HG03060 (cell line): ENCODE measurements at regions not wholly inside any gene's neighbourhood (a gene's known extent, or its start where the extent isn't known, plus 50 kb on each side); places are given as distances from the start of the nearest gene placed in this dataset.
"Not testable (repeated sequence)": the region's sequence is repeated elsewhere in the genome, so short reads cannot be mapped to it uniquely, and the experiment has no call there.

Source experiments
- ATAC-seq: cut with Tn5 transposase; IDR thresholded peaks from one replicate; pipeline ENCODE4 v1.9.1; 2021; ENCODE audit warnings: low read depth, moderate number of reproducible peaks; ENCODE audit not compliant: unreplicated experiment

- ATAC-seq = no peak
Measured at GRCh38 chr14:43141636-43142191, 1365.4 kb downstream of the FSCB start.

GRCh38 chr14:43140453-43140852, 1366.6 kb downstream of the FSCB start:
- no peak for ATAC-seq

DNA sequence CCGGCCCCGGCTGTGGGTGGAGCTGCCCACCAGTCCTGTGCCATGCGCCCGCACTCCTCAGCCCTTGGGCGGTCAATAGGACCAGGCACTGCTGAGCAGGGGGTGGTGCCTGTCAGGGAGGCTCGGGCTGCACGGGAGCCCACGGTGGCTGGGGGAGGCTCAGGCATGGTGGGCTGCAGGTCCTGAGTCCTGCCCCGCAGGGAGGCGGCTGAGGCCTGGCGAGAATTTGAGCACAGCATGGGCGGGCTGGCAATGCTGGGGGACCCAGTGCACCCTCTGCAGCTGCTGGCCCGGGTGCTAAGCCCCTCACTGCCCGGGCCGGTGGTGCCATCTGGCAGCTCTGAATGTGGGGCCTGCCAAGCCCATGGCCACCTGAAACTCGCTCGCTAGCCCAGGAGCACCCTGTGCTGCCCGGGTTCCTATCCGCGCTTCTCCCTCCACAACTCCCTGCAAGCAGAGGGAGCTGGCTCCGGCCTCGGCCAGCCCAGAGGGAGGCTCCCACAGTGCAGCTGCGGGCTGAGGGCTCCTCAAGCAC, 1371.1 kb downstream of the FSCB start:
- no peak for ATAC-seq

DNA sequence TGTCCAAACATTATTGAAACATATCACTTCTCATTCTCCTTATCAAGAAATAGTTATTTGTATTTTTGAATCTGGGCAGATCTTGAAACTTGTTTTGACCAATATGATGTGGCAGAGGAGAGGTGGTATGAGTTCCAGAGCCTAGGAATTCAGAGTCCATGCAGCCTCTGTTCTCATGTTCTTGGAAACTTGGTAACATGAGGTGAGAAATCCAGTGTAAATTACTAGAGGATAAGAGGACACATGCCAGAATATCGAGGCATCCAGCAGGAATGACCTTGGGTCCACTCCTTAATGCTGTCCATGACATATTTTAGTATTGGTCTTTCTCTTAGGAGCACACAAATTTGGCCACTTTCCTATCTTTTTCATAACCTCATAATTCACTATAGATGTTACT, 1374.6 kb downstream of the FSCB start:
- ATAC-seq = no peak

DNA sequence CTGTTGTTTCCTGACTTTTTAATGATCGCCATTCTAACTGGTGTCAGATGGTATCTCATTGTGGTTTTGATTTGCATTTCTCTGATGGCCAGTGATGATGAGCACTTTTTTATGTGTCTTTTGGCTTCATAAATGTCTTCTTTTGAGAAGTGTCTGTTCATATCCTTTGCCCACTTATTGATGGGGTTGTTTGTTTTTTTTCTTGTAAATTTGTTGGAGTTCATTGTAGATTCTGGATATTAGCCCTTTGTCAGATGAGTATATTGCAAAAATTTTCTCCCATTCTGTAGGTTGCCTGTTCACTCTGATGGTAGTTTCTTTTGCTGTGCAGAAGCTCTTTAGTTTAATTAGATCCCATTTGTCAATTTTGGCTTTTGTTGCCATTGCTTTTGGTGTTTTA, 1378.7 kb downstream of the FSCB start:
- not testable (repeated sequence) for ATAC-seq

DNA sequence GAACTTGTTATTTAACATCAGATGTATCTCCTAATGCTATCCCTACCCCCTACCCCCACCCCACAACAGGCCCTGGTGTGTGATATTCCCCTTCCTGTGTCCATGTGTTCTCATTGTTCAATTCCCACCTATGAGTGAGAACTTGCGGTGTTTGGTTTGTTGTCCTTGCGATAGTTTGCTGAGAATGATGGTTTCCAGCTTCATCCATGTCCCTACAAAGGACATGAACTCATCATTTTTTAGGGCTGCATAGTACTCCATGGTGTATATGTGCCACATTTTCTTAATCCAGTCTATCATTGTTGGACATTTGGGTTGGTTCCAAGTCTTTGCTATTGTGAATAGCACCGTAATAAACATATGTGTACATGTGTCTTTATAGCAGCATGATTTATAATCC, 1379.2 kb downstream of the FSCB start:
- ATAC-seq = not testable (repeated sequence)

GRCh38 chr14:43123544-43123943, 1383.5 kb downstream of the FSCB start:
- no peak for ATAC-seq

- ATAC-seq = no peak
Measured at GRCh38 chr14:43119672-43120071, 1387.4 kb downstream of the FSCB start.

- no peak for ATAC-seq
Measured at GRCh38 chr14:43116341-43116740, 1390.7 kb downstream of the FSCB start.

DNA sequence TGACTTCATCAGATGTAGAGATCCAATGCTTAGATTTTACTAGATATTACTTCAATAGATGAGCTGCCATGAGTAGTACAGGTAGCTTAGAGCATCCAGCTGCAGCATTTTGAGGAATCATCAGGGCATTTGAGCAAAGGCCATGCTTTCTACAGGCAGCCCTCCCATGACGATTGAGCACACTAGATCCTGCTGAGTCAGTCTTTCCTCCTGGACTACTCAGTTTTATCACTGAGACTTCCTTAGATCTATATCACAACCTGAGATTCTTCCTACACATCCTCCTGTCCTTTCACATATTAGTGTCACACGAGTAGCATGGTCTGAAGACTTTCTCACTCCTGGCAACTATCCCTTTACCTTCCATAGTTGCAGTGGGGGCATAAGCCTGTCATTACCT, 1401.8 kb downstream of the FSCB start:
- ATAC-seq = no peak

DNA sequence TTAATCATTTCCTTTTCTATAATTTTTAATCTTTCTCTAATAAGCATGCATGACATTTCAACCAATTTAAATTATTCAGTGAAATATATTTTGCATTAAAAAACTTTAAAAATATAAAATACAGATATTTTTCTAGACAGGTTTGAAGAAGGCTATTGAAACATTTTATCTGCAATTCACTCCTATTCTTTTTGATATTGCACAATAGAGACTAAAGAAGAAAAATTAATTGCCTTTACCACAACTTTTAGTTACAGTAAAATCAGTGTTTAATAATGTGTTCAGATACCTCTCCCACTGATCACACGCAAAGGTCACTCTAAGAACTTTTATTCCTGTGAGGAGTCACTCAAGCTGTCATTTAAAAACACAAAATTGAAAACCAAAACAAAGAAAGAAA, 1416.7 kb downstream of the FSCB start:
- ATAC-seq = no peak

- no peak for ATAC-seq
Measured at GRCh38 chr14:43087666-43088065, 1419.4 kb downstream of the FSCB start.

DNA sequence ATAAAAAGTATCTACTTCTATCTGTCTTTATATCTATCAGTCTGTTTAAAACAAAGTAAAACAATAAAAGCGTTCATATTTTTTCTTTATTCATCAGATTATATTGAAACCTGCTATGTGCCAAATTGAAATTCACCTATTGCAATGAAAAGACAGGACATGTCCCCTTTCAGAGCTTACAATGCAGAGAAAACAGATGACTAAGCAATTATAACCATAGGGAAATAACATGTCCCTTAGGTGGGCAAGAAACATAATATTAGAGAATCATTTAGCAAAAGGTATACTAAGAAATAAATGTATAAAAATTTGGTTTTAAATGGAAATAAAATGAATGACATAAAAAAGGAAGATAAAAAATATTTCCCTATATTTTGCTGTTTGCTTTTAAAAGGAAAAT, 1421.3 kb downstream of the FSCB start:
- ATAC-seq = no peak

DNA sequence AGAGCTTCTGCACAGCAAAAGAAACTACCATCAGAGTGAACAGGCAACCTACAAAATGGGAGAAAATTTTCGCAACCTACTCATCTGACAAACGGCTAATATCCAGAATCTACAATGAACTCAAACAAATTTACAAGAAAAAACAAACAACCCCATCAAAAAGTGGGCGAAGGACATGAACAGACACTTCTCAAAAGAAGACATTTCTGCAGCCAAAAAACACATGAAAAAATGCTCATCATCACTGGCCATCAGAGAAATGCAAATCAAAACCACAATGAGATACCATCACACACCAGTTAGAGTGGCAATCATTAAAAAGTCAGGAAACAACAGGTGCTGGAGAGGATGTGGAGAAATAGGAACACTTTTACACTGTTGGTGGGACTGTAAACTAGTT, 1439.7 kb downstream of the FSCB start:
- not testable (repeated sequence) for ATAC-seq

- no peak for ATAC-seq
Measured at GRCh38 chr14:43056106-43056505, 1449.4 kb downstream of the LRFN5 start.

DNA sequence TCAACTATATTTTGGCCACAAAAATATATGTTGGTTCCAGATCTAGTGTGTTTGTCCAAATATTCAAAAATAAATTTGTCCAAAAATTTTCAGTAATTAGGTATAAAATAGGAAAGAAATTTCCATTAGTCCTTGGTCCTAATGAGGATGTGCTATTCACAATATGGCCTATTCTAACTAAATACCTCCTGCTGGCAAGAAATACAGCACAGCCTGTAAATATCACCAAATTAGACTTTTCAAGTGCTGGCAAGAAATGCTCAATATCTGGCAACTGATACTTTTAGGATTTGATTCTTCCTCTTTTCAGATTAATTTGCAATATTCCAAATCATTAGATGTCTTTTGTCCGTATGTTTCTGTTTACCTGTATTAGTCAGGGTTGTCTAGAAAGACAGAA, 1446.2 kb downstream of the LRFN5 start:
- no peak for ATAC-seq

GRCh38 chr14:43043850-43044249, 1437.2 kb downstream of the LRFN5 start:
- ATAC-seq = no peak

DNA sequence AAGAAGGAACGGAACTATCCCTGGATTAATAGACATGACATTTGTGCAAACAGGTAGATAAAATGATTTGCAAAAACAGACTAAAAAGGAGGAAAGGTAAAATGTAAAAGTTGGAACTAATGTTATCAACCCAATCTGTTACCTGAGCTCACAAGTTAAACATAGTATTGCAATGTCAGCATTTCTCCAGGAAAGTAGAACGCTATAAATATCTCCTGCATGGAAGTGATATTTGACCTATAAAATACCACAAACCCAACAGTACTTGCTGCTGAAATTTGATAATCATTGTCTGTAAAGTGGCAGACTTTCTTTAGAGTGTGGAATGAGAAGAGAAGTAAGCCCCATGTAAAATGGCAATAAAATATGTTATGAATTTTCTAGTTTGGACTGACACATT, 1435.7 kb downstream of the LRFN5 start:
- no peak for ATAC-seq

DNA sequence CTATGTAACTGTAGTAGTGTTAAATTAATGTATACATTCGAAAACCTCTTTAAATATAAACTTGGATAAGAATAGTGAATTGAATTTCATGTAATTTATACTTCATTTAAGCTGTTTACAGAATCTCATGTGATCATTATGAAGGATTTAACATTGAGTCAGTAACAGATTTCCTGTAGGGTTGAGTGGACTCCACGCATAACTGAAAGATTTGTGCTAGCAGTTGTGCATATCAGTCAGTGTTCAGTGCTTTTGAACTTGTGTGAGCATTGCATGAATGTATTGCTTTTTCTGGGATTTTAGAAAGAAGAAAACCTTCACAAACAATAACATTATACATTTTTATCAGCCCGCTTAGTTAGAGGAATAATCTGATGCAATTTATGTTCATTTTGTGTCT, 1435.3 kb downstream of the LRFN5 start:
- ATAC-seq = no peak

- ATAC-seq = no peak
Measured at GRCh38 chr14:43041207-43041606, 1434.5 kb downstream of the LRFN5 start.

GRCh38 chr14:43039881-43040280, 1433.2 kb downstream of the LRFN5 start:
- no peak for ATAC-seq

- ATAC-seq = no peak
Measured at GRCh38 chr14:43031598-43031997, 1424.9 kb downstream of the LRFN5 start.
